Gastroesophageal sphincter (tissue), 3 donors: ENCODE measurements at regions not wholly inside any gene's neighbourhood (a gene's known extent, or its start where the extent isn't known, plus 50 kb on each side); places are given as distances from the start of the nearest gene placed in this dataset.

Source experiments
- CTCF ChIP-seq, 4 experiments: fragments of 200-600 bp in 2 of 4; fragments of 450-650 bp in 2 of 4; sonication (generic) in 1 of 4; IDR thresholded peaks; one replicate each; pipeline ENCODE4 v1.5.1; 2017 to 2019; ENCODE audit warnings: antibody characterized with exemption in 4 of 4, mild to moderate bottlenecking in 2 of 4, moderate library complexity in 2 of 4
- EP300 ChIP-seq: sonication (generic); formaldehyde crosslinking; IDR thresholded peaks from one replicate; pipeline ENCODE4 v1.6.1; 2017; ENCODE audit warnings: antibody characterized with exemption, mild to moderate bottlenecking
- POLR2A ChIP-seq, 2 donors: fragments of 450-650 bp; IDR thresholded peaks; one replicate each; pipeline ENCODE4 v1.6.1; 2017; ENCODE audit warnings: antibody characterized with exemption in 2 of 2, mild to moderate bottlenecking in 2 of 2, moderate library complexity in 1 of 2
- POLR2AphosphoS5 ChIP-seq: sonication (generic); formaldehyde crosslinking; IDR thresholded peaks from one replicate; pipeline ENCODE4 v1.6.1; 2017; ENCODE audit warnings: antibody characterized with exemption

GRCh38 chr17:22251498-22251897 is 559.2 kb downstream of the KCNJ18 start:
- no peak for TF ChIP-seq POLR2AphosphoS5
- TF ChIP-seq CTCF (IDR thresholded peaks at IDR 0.05): no peak
- TF ChIP-seq POLR2A (IDR thresholded peaks at IDR 0.05): no peak
- TF ChIP-seq EP300: no peak
